ENCODE measurements at regions not wholly inside any gene's neighbourhood (a gene's known extent, or its start where the extent isn't known, plus 50 kb on each side); places are given as distances from the start of the nearest gene placed in this dataset.

DNA sequence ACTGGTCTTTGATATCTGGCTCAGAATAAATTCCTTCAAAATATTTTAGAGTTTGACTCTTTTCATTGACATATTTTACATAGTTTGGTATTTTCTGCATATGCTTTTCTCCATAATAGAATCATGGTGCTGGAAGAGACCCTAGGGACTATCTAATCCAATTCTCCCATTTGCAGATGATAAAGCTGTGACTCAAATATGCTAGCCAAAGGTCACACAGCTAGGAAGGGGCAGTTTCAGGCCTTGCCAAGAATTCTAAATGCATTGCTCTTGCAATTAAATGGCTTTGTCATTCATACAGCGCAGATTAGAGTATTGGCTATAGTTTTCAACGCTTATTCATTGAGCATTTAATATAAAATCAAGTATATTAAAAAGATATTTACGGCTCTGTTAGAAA lies 374.1 kb upstream of the RASGEF1B start:
- H3K4me1 ChIP-seq, result no peaks in the 10 kb centered on the region
- TF ChIP-seq CTCF (IDR thresholded peaks at IDR 0.05), result no peak
- H3K9me3 ChIP-seq, result no peaks in the 10 kb centered on the region
- DNase-seq (no peak), ATAC-seq (no peak)
- H3K36me3 ChIP-seq, result no peaks in the 10 kb centered on the region
- H3K27me3 ChIP-seq (ENCODE audit: low read depth), result no peaks in the 10 kb centered on the region
- intact Hi-C loops (cut with DNase I), result no loop called here
- H3K4me3 ChIP-seq, result no peak overlapping the region
- H3K27ac ChIP-seq, result no peak overlapping the region

DNA sequence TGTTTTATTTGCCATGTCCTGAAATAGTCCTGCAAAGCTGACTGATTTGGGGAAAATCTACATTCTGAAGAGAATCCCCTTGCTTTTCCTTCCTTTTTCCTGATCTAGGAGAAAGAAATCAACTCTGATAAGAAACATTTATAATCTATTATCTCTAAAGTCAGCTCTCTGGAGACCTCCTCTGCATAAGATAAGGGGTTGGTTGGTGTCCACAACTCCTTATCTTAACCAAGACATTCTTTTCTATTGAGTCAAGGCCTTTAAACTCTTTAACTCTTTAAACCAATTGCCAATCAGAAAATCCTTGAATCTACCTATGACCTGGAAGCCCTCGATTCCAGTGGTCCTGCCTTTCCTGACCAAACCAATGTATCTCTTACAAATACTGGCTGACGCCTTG lies 373.6 kb upstream of the RASGEF1B start:
- Histone ChIP-seq H3K4me1 (no peaks in the 10 kb centered on the region), H3K4me3 (no peak overlapping the region), H3K27me3 (ENCODE audit: low read depth) (no peaks in the 10 kb centered on the region), H3K9me3 (no peaks in the 10 kb centered on the region), H3K27ac (no peak overlapping the region), H3K36me3 (no peaks in the 10 kb centered on the region)
- DNase-seq, result no peak
- no peak for TF ChIP-seq CTCF (IDR thresholded peaks at IDR 0.05)
- intact Hi-C loops (cut with DNase I), result no loop called here
- no peak for ATAC-seq

DNA sequence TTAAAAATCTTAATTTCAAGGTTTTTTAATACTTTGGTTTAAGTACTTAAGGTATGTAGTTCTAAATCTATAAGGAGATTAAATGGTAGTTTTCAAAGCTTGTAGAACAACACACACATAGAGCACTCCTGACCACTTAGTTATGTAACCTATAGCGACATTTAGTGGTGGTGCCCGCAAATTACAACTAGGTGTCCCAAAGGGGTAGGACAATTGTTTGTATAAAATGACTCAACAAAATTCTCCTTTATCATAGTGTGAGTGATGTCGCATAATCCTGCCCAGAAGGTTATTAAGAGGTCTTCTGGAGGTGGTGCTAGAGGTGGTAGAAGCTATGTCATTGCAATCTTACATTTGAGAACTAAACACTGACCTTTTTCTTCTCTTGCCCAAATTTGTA lies 373.0 kb upstream of the RASGEF1B start:
- peak; percentile 84 for TF ChIP-seq CTCF (IDR thresholded peaks at IDR 0.05)

DNA sequence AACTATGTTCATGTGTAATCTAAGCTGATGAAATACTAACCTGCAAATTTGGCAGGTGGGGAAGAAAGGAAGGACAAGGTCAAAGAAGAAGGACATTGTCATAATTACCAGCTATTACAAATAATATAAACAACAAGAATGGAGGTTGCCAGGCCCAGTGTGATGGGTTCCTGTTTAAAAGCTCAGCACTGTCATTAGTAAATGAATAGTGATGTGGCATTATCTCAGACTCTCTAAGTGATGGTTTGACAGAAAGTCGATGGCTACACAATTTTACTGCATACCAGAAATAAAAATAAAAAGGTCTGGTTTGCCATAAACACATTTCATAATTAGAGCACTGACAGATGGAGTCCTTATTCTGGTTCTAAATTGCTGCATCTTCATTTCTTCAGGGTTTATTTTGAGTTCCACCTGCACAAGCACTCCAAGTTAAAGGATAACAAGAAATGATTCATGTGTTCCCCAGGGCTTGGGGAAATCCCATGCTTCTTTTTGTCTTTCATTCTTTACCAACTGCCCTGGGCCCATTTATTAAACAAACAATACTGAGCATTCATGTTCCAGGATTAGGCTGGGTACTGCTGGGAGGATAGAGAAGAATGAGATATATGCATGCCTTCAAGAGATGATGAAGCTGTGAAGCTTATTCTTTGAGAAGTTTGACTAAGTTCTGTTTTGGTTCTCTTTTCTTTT lies 367.8 kb upstream of the RASGEF1B start:
- Histone ChIP-seq H3K36me3 (no peaks in the 10 kb centered on the region), H3K4me3 (no peak overlapping the region), H3K27ac (no peak overlapping the region), H3K27me3 (ENCODE audit: low read depth) (no peaks in the 10 kb centered on the region), H3K4me1 (no peaks in the 10 kb centered on the region), H3K9me3 (no peaks in the 10 kb centered on the region)
- intact Hi-C loops (cut with DNase I), result loop anchor here (5.0 kb wide), 1 partner anchor 372 kb away; no protein-coding TSS in a partner anchor
- TF ChIP-seq CTCF (IDR thresholded peaks at IDR 0.05), result no peak
- ATAC-seq (no peak), DNase-seq (no peak)

More for the DNA sequence above, 373.0 kb upstream of the RASGEF1B start:
- Histone ChIP-seq H3K27ac (no peak overlapping the region), H3K4me1 (no peaks in the 10 kb centered on the region), H3K4me3 (no peak overlapping the region), H3K9me3 (no peaks in the 10 kb centered on the region), H3K36me3 (no peaks in the 10 kb centered on the region), H3K27me3 (ENCODE audit: low read depth) (no peaks in the 10 kb centered on the region)
- intact Hi-C loops (cut with DNase I), result loop anchor here (5.0 kb wide), 1 partner anchor 377 kb away; no protein-coding TSS in a partner anchor
- ATAC-seq (peak; percentile 91 to 96), DNase-seq (peak; percentile 61)

GRCh38 chr4:81838586-81838985 lies 366.9 kb upstream of the RASGEF1B start:
- ATAC-seq (no peak), DNase-seq (no peak)
- Histone ChIP-seq H3K27me3 (ENCODE audit: low read depth) (no peaks in the 10 kb centered on the region), H3K9me3 (no peaks in the 10 kb centered on the region), H3K4me1 (no peaks in the 10 kb centered on the region), H3K4me3 (no peak overlapping the region), H3K36me3 (no peaks in the 10 kb centered on the region), H3K27ac (no peak overlapping the region)
- no peak for TF ChIP-seq CTCF (IDR thresholded peaks at IDR 0.05)
- intact Hi-C loops (cut with DNase I), result no loop called here
